ENCODE measurements at regions not wholly inside any gene's neighbourhood (a gene's known extent, or its start where the extent isn't known, plus 50 kb on each side); places are given as distances from the start of the nearest gene placed in this dataset.

DNA sequence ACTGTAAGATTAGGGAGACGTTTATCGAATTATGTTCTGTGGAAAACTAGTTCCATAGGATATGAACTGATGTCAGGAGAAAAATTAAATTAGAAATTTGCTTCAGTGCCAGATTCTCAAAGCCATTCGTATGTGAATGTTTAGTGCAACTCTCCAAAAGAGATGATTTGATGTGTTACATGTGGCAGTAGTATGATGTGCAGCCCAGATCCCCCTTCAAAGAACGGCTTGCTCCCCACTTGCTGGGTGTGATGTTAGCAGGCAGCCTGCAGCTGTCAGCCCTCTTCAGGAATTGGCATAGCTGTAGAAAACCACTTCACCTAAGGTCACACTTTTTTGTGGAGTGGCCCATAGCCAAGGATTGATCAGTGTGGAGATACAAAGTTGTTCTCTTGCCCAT lies 127.0 kb upstream of the CCDC54 start:
- no peak for DNase-seq

DNA sequence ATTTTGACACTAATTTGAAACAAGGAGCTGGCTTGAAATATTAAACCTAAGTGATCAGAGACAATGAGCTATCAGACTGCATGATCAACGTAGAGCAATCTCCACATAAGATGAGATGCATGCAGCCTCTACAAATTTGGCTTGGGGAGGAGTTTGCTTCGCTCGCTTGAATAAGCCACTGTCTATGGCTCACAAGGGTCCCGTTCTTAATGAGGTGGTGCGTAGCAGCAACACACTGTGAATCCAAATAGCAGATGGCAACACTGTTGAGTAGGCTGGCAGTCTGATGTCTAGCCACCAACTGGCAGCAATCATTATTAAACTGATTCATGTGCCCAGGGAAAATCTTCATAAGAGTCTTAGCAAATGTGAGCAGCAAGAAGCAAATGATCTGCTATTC lies 125.4 kb upstream of the CCDC54 start:
- DNase-seq: no peak

DNA sequence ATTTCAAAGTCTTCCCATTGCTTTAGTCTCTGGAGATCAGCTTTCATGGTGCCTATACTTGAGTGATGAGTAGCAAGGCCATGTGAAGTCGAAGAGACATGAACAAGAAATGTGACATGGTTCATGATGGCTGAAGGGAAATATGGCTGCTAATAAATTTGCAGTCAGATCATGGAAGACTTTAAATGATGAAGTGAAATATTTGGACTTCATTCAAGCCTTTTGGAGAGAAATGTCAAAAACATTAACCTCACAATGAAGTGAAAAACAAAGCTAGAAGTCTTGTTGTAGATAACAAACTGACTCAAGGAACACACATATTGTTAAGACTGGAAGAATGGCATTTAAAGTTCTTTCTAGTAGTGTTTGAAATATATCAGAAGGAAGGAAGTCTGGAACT lies 120.3 kb upstream of the CCDC54 start:
- DNase-seq: no peak

DNA sequence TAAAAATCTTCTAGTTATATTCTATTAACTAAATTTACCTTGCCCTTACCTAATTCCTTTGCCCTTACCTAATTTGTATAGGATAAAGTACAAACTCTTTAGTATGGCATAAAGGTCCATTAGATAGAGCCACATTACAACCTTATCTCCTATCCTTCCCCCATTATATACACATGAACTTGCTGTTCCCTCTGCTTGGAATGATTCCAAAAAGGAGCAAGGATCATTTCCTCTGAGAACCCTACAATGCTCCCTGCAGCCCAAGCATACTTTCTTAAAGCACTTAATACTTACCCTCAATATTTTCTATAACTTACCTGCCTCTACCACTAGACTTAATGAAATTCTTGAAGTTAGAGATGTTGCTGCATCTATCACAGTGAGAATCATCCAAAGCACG lies 118.9 kb upstream of the CCDC54 start:
- no peak for DNase-seq

DNA sequence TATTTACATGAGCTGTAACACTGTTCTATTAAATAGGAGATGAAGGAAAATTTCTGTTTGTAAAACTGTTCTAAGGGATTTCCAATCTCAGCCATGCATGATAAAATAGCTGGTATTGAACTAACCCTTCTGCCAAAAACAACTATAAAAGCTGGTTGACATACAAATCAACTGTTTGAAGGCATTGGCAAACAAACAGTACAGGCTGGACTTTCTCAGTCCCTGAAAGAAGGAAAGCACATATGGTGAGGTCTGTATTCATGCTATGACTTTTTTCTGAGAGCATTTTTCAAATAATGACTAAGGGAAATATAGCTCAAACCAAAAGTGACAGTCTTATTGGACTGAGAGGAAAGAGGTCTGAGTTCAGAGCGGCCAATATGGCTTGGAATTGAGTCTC lies 117.0 kb upstream of the CCDC54 start:
- no peak for DNase-seq

DNA sequence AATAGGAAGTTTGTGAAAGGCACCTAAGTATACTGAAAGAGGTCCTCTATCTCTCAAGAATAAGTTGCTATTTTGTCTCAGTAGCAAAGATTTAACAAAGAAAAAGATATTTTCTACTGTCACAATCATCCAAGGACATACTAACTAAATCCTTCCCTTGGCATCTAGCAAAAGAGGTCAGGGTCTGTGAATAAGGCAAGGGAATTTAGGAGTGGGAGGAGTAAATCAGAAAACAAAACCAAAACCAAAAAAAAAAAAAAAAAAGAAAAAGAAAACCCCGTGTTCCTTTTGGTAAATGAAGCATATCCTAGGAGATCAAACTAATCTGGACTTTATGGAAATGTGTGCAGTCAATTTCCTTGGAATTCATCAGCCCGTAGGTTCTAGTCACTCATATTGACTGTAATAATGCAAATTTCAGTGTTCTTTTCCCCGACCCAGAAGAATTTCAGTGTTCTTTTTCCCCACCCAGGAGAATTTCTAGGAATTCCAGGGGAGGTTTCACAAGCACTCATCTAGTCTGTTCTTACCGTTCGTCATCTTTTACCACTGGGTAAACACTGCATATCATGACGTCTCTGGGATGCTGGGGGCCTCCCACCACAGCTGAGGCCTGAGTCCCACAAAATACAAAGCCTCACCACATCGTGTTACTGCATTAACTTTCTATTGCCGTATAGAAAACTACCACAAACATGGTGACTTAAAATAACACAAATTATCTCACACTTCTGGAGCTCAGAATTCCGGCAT lies 113.8 kb upstream of the CCDC54 start:
- no peak for DNase-seq

DNA sequence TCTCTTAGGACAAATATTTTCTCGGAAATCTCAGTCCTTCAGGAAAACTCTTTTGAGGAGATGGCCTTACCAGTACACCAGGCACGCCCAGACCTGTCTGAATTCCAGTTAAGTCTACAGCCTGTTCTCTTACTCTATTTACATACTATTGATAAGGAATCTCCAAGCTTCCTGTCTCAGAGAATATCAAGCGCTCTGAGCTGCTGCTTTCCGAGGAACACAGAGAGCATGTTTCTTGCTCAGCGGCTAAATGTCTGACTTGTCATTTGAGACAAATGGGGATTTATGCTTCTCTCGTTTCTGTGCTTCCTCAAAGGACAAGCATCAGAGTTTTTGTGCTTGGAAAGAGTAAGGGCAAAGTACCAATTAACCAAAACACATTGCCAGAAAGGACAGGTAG lies 112.4 kb upstream of the CCDC54 start:
- no peak for DNase-seq

DNA sequence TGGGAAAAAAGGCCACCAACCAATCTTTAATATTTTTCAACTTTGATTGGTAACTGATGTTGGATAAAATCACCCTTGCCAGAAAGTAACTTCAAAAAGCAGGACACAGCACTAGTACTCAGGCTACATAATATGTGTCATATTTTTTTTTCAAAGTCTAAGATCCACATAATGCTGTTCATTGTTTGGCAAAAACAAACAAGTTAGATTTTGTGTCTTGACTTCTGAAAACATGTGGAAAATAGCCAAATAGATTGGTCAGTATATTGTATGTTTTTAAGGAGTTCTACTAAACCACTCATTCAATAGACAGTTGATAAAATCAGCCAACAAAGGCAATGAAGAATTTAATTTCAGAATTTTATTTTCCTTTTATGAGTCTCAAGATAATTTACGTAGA lies 111.7 kb upstream of the CCDC54 start:
- no peak for DNase-seq

DNA sequence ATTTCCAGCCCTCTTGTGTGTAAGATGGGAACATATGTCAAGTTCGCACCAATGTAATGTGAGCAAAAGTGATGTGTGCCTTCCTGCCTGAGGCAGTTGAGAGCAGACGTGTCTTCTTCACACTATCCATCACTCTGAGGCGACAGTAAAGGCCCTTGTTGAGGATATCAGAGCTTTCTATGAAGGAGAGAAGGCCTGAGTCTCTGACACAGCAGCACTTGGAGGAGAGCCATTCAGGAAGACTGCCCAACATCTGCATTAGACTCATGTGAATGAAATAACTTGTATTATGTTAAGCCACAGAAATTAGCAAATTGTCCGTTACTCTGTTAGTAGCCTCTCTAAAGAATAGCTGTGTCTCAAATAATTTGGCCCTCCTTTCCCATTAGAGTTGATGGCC lies 108.8 kb upstream of the CCDC54 start:
- DNase-seq: no peak

DNA sequence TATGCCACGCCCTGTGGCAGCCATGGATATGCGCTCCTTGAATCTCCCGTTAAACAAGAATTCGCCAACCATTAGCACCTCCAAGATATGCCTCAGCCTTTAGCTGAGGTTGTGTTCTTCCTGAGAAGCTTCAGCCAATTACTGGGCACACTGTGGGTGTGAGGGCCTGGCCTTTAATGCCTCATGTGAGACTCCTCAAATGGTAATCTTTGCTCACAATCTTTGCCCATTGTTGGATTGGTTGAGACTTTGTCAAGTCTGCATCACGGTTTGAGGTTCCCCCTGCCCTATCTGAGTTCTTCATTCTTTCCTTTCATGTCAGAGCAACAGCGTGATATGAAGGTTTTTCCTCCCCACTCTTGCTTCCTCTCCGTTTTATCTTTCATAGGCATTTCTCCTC lies 108.1 kb upstream of the CCDC54 start:
- no peak for DNase-seq

DNA sequence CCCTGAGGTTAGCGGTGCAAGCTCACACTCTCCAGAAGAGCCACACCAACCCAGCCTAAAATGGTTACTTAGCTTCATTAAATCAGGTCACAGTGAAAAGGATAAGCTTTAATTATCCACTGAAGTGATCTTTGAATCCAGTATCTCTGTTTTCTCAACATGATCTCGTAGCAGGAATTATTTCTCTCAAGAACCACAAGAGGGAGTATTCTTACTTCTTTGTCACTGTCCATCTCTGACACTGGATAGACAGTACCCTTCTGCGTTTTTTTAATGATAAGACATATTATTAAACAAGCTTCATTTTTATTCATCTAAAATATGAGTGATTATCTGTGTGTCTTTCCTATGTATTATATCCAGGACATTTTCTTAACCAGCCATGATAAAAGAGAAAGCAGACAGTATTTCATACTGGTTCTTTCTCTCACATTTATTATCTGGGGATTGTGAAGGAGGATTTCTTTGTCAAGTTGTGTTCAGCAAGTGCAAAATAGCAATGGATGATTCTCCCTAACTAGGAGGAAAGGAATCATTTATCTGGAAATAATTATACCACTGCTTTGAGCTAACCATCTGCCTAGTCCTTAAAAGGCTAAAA lies 105.4 kb upstream of the CCDC54 start:
- DNase-seq: no peak

DNA sequence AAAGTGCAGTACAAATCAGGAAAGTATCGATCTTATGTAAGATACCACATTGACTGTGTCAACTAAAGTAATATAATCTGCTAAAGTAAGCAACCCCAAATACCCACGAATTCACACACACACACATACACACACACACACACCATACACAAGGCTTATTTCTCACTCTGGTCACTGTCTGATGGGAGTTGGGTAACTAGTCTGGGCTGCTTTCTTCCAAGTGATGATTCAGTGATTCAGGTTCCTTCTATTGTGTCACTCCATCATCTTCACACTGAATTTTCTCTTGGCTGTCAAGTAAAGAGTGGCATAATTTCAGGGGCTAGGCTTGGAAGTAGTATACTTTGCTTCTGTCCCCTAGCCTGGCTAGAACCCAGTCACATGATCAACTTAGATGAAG lies 104.8 kb upstream of the CCDC54 start:
- no peak for DNase-seq

DNA sequence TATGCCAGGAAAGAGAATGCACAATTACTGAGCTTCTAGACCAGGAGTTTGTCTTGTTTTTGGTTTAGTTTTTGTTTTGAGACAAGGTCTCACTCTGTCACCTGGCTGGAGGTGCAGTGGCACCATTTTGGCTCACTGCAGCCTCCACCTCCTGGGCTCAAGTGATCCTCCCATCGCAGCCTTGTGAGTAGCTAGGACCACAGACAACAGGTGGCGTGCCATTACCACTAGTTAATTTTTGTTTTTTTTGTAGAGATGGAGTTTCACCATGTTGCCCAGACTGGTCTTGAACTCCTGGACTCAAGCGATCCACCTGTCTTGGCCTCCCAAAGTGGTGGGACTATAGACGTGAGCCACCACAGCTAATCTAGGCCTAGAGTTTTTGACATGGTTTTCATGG lies 104.4 kb upstream of the CCDC54 start:
- DNase-seq: no peak

DNA sequence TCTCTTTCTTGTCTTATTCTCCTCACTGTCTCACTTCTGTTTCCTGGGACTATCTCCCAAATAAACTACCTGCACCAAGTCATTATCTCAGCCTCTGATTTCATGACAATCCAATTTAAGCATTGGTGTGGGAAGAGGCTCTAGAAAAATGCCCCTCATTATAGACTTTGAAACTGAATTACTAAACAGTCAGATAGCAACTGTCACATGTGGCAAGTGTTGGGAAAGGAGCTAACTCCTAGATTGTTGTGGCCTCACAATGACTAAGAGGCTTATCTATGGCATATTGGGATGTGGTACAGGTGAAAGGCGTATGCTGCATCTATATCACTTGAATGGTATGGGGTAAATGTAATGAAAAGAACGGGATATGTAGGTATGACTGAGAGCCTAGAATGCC lies 103.5 kb upstream of the CCDC54 start:
- no peak for DNase-seq

DNA sequence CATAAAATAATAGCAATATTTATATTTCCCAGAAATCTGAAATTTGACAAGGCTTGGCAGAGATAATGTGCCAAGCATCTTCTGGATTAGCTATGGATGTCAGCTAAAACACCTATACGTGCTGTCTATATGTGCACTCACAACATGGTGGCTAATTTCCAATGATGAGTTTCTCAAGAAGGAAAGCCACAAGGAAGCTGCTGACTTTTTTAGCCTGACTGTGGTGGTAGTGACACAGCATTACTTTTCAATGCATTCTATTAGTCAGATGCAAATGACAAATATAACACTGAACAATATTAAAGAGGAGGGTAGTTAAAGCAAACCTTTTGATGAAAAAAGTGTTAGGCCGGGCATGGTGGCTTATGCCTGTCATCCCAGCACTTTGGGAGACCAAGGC lies 101.7 kb upstream of the CCDC54 start:
- no peak for DNase-seq

DNA sequence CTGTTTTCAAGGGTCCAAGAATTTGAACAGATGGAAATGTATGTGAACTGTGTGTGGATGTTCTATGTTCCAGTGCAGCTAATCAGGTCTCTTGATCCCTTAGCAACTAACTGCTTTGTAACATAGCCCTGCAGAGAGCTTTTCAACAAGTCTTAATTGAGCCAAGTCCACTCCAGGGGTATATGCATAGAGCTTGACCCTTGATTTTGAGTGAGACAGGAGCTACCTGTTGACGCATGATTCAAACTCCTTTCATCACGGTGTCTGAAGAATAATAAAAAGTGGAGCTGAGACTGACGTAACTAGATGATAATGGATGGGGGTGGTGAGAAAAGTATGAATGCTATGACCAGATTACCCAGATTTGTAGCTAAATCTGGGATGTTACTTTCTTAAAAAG lies 93.3 kb upstream of the CCDC54 start:
- DNase-seq: no peak

DNA sequence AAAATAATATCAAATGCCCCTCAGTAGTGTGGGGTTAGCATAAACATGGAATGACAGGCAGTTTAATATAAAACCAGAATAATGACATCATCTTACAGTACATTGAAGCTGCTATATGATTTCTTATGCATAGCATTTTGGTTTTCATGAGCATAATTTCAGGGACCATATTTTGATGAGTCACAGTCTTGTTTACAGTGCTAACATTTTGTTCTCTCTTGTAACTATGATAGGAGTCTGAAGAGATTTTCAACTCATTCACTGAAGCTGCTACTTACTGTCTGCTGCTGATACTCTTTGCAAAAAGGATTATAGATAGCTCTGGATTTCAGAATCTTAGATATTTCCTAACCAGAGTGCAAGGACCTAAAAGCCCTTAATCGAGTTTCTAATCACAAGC lies 92.6 kb upstream of the CCDC54 start:
- DNase-seq: no peak

DNA sequence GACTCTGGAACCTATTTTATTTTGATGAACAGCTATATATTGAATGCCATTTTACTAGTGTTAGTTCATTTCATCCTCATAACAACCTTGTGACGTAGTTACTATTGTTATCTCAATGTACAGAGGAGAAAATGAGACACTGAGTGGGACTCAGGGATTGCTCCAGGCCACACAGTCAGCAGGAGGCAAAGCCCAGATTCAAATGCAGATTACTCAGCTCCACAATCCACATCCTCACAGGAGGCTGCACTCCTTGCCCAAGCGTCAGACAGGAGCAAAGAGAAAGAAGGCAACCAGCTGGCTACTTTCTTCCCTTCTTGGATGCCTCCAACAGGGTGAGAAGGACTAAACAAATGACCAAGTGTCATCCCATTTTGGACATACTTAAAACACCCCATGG lies 92.0 kb upstream of the CCDC54 start:
- no peak for DNase-seq

DNA sequence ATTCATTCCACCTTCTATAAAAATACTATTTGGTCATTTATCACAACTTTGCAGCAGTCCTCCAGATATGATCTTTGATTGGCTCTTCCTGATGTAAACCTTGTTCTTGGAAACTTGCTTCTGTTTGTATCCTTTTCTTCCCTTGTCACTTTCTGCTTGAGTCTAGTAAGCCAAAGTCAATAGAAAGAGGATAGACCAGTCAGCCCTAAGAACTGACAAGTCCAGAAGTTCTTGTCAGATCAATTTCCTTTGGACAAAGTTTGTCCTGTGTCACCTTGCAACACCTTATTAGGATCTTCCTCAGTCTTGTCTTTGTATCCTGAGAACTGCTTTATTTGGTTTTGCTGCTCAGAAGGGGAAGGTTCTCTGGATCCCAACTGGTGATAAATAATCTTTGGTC lies 87.9 kb upstream of the CCDC54 start:
- DNase-seq: no peak

DNA sequence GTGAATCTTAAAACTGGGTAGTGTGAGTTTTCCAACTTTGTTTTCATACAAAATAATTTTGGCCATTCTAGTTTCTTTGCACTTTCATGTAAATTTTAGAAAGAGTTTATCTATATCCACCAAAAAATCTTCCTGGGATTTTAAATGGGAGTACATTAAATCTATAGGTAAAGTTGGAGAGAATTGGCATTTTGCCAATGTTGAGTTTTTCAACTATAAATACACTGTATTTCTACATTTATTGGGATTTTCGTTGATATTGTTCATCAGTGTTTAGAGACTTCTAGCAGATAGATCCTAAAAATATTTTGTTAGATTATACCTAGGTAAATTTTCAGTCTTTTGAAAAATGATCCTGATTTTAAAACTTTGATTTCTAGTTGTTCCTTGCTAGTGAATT lies 83.1 kb upstream of the CCDC54 start:
- no peak for DNase-seq

DNA sequence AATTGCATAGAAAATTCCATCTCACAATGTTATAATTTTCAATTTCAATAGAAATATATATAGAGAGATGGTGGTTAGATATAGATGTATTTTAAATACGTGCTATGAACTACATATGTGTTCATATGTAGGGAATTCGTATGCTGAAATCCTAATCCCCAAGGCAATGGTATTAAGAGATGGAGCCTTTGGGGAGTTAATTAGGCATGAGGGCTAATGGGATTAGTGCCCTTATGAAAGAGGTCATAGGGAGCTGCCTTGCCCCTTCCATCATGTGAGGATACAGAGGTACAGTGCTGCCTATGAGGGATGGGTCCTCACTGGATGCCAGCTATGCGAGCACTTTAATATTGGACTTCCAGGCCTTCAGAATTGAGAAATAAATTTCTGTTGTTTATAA lies 79.6 kb upstream of the CCDC54 start:
- no peak for DNase-seq

DNA sequence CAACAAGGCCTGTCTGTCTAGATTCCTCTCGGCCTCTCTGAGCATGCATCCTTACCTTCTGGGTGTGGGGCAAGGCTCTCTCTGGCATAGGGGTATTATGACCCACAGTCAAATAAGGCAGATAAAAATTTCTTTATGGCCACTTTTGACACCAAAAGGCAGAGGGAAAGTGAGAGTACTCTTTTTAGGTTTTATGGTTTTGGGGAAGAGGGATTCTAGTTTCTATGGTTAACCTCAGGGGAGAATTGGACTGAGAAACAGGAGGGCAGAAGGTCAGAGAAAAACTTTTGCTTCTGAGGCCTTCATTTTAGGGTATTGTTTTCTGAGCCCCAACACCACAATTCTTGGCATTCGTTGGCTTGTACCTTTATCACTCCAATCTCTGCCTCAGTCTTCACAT lies 70.0 kb upstream of the CCDC54 start:
- no peak for DNase-seq

DNA sequence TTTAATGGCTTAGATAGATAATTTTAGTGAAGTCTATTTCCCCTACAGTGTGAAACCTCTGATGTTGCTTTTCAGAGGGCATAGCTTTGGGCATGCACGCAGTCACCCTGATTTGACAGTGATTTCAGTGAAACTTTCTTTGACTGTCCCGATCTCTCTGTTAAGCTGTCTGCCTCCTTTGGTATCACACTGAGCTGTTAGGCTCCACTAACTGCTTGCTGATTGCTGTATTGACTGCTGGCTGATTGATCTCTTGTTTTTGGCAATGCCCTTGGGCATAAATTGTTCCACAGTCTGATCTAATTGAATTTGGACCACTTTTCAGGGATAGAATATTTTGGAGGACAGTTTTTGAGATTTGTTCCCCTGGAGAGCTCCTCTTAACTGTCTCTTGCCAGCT lies 68.5 kb upstream of the CCDC54 start:
- DNase-seq: no peak

DNA sequence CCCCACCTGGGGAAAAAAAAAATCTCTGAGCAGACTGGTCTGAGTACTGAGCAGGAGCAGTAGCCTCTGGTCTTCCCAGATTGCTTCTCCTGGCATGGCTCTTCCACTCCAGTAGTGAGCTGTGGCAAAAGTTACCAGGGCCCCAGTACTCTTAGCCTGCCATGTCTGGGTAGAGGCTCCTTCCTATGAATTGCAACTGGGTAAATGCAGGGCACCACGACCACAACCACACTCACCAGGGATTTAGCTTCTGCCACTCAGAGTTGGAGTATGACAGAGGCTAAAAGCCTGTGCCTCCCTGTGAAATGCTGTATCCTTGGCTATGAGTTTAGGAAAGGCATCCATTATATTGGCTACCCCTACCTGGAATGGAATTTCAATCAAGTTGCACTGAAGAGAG lies 67.9 kb upstream of the CCDC54 start:
- DNase-seq: no peak

DNA sequence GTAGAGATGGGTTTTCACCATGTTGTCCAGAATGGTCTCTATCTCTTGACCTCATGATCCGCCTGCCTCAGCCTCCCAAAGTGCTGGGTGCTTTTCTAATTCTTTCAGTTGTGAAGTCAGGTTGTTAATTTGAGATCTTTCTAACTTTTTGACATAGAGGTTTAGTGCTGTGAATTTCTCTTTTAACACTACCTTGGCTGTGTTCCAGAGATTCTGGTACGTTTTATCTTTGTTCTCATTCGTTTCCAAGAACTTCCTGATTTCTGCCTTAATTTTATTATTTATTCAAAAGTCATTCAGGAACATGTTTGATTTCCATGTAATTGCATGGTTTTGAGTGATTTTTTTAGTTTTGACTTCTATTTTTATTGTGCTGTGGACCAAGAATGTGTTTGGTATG lies 63.5 kb upstream of the CCDC54 start:
- no peak for DNase-seq
